Activated CD8-positive, alpha-beta T cell treated with anti-CD3 and anti-CD28 coated beads for 36 hours (primary cell): ENCODE measurements at regions not wholly inside any gene's neighbourhood (a gene's known extent, or its start where the extent isn't known, plus 50 kb on each side); places are given as distances from the start of the nearest gene placed in this dataset.

Source experiments
- ATAC-seq: fragments of 200-7000 bp; cut with Tn5 transposase; one replicate; pipeline ENCODE4 v1.10.0; 2021; ENCODE audit warnings: mild to moderate bottlenecking, moderate library complexity
- CTCF ChIA-PET: fragments of 350-600 bp; sonication (Branson Sonifier 250); formaldehyde crosslinking; loops from one replicate; lab custom pipeline; 2021; ENCODE audit warnings: antibody characterized with exemption; lab: Charles Lee
- POLR2A ChIA-PET: fragments of 350-600 bp; sonication (Branson Sonifier 250); formaldehyde crosslinking; loops from one replicate; lab custom pipeline; 2021; ENCODE audit warnings: antibody characterized with exemption; lab: Charles Lee
- DNase-seq: peaks from one replicate; pipeline ENCODE4 v3.0.0-alpha.2; 2020
- H3K27ac Mint-ChIP-seq: one replicate; pipeline ENCODE4 v1.8.0; 2021; ENCODE audit warnings: mild to moderate bottlenecking, mixed read lengths
- H3K27me3 Mint-ChIP-seq: one replicate; pipeline ENCODE4 v1.8.0; 2021; ENCODE audit warnings: mixed read lengths
- H3K36me3 Mint-ChIP-seq: one replicate; pipeline ENCODE4 v1.8.0; 2021; ENCODE audit warnings: low read depth, mixed read lengths
- H3K4me1 Mint-ChIP-seq: one replicate; pipeline ENCODE4 v1.8.0; 2021; ENCODE audit warnings: low read depth, mixed read lengths
- H3K4me3 Mint-ChIP-seq: one replicate; pipeline ENCODE4 v1.8.0; 2021; ENCODE audit warnings: mild to moderate bottlenecking, moderate library complexity, mixed read lengths
- H3K9me3 Mint-ChIP-seq: one replicate; pipeline ENCODE4 v1.8.0; 2021; ENCODE audit warnings: mixed read lengths
- intact Hi-C: fragments of 100-400 bp; cut with micrococcal nuclease; formaldehyde crosslinking; loops from one replicate; pipeline ENCODE4 v1.10.0; 2022
- TF ChIP-seq, protein P1 (sequence below): fragments of 200-600 bp; IDR thresholded peaks from one replicate; pipeline ENCODE4 v1.8.0; 2022; ENCODE audit warnings: antibody characterized with exemption, mild to moderate bottlenecking

GRCh38 chr2:234592541-234592940 is 95.7 kb upstream of the ARL4C start:
- Mint-ChIP-seq H3K4me3 (no peak overlapping the region), H3K4me1 (no peaks in the 10 kb centered on the region), H3K9me3 (no peaks in the 10 kb centered on the region), H3K36me3 (no peaks in the 10 kb centered on the region), H3K27ac (no peak overlapping the region), H3K27me3 (peaks cover 8% of the 10 kb centered on the region)
- POLR2A ChIA-PET, result no interaction called here
- intact Hi-C loops, result no loop called here
- no peak for ATAC-seq
- TF ChIP-seq, protein P1, sequence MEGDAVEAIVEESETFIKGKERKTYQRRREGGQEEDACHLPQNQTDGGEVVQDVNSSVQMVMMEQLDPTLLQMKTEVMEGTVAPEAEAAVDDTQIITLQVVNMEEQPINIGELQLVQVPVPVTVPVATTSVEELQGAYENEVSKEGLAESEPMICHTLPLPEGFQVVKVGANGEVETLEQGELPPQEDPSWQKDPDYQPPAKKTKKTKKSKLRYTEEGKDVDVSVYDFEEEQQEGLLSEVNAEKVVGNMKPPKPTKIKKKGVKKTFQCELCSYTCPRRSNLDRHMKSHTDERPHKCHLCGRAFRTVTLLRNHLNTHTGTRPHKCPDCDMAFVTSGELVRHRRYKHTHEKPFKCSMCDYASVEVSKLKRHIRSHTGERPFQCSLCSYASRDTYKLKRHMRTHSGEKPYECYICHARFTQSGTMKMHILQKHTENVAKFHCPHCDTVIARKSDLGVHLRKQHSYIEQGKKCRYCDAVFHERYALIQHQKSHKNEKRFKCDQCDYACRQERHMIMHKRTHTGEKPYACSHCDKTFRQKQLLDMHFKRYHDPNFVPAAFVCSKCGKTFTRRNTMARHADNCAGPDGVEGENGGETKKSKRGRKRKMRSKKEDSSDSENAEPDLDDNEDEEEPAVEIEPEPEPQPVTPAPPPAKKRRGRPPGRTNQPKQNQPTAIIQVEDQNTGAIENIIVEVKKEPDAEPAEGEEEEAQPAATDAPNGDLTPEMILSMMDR, result no peak
- CTCF ChIA-PET, result interaction anchor here (0.9 kb wide), 1 partner anchor 47 kb away, joined by 4 read pairs; no protein-coding TSS in a partner anchor
- DNase-seq, result no peak

GRCh38 chr2:234590076-234590475 is 93.2 kb upstream of the ARL4C start:
- DNase-seq, result no peak
- Mint-ChIP-seq H3K27me3 (peaks cover 7% of the 10 kb centered on the region), H3K9me3 (no peaks in the 10 kb centered on the region), H3K4me3 (no peak overlapping the region), H3K4me1 (no peaks in the 10 kb centered on the region), H3K36me3 (no peaks in the 10 kb centered on the region), H3K27ac (no peak overlapping the region)
- ATAC-seq, result no peak
- POLR2A ChIA-PET, result no interaction called here
- TF ChIP-seq, protein P1, result no peak
- intact Hi-C loops, result no loop called here
- CTCF ChIA-PET, result no interaction called here

DNA sequence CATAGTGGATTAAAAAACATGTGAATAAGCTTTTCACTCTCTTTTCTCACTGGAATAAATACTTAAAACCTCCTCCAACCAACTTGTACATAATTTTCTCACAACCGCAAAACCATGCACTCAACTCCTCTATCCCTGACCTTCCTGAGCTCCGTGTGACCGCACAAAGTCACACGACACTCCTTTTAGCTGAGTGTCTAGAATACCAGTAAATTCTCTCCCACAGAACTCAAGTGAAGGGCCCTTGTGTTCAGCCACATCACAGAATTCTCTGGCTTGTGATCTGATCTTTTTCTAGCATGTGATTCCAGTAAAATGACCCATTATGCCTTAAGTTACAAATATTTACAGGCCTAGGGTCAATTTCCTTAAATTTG is 91.2 kb upstream of the ARL4C start:
- ChIA-PET CTCF (no interaction called here), POLR2A (no interaction called here)
- no peak for ATAC-seq
- H3K9me3 Mint-ChIP-seq, result no peaks in the 10 kb centered on the region
- intact Hi-C loops, result no loop called here
- no peaks in the 10 kb centered on the region for H3K36me3 Mint-ChIP-seq
- no peaks in the 10 kb centered on the region for H3K4me1 Mint-ChIP-seq
- no peak for DNase-seq
- H3K27me3 Mint-ChIP-seq, result peaks cover 11% of the 10 kb centered on the region
- H3K27ac Mint-ChIP-seq, result no peak overlapping the region
- TF ChIP-seq, protein P1, result no peak
- no peak overlapping the region for H3K4me3 Mint-ChIP-seq

GRCh38 chr2:234587341-234588053 is 90.6 kb upstream of the ARL4C start:
- Mint-ChIP-seq H3K27ac (no peak overlapping the region), H3K4me1 (no peaks in the 10 kb centered on the region), H3K4me3 (no peak overlapping the region), H3K27me3 (peaks cover 11% of the 10 kb centered on the region), H3K36me3 (no peaks in the 10 kb centered on the region), H3K9me3 (no peaks in the 10 kb centered on the region)
- CTCF ChIA-PET, result no interaction called here
- POLR2A ChIA-PET, result no interaction called here
- ATAC-seq, result no peak
- intact Hi-C loops, result no loop called here
- no peak for DNase-seq
- TF ChIP-seq, protein P1, result no peak

DNA sequence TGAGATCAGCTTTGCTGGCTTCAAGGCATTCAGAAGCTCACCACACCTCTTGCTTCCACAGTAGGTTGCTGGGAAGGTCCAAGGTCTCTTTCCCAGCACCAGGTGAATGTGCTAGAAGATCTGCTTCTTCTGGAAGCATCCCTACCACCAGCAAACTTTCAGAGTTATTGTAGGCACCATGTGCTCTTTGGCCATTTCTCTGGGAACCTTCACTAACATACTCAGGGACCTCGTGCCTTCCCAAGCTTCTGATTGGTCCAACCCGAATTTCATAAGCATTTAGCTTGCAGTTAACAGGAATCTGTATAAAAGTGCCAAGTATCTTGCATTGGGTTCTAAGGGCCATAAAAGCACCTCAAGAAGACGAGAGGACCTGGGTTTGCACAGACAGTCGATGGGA is 86.5 kb upstream of the ARL4C start:
- Mint-ChIP-seq H3K4me3 (no peak overlapping the region), H3K27me3 (peaks cover 4% of the 10 kb centered on the region), H3K9me3 (no peaks in the 10 kb centered on the region), H3K4me1 (no peaks in the 10 kb centered on the region), H3K36me3 (no peaks in the 10 kb centered on the region), H3K27ac (no peak overlapping the region)
- TF ChIP-seq, protein P1, result no peak
- ChIA-PET POLR2A (no interaction called here), CTCF (no interaction called here)
- ATAC-seq (no peak), DNase-seq (no peak)
- intact Hi-C loops, result no loop called here
